ENCODE measurements at regions not wholly inside any gene's neighbourhood (a gene's known extent, or its start where the extent isn't known, plus 50 kb on each side); places are given as distances from the start of the nearest gene placed in this dataset.

- H3K27ac ChIP-seq: no peak overlapping the region
- TF ChIP-seq ZFX (IDR thresholded peaks at IDR 0.05; ENCODE audit: borderline replicate concordance): no peak
- TF ChIP-seq CTCF (IDR thresholded peaks at IDR 0.05): no peak
Measured at GRCh38 chr13:63370101-63370500, 1954.5 kb upstream of the PCDH20 start.

- H3K27ac ChIP-seq: no peak overlapping the region
- TF ChIP-seq ZFX (IDR thresholded peaks at IDR 0.05; ENCODE audit: borderline replicate concordance) (no peak), CTCF (IDR thresholded peaks at IDR 0.05) (no peak)
Measured at GRCh38 chr13:63367522-63368198, 1952.0 kb upstream of the PCDH20 start.

GRCh38 chr13:63364159-63364558, 1948.5 kb upstream of the PCDH20 start:
- TF ChIP-seq ZFX (IDR thresholded peaks at IDR 0.05; ENCODE audit: borderline replicate concordance) (no peak), CTCF (IDR thresholded peaks at IDR 0.05) (no peak)
- no peak overlapping the region for H3K27ac ChIP-seq

GRCh38 chr13:63351533-63351932, 1935.9 kb upstream of the PCDH20 start:
- no peak for TF ChIP-seq ZFX (IDR thresholded peaks at IDR 0.05; ENCODE audit: borderline replicate concordance)
- no peak for TF ChIP-seq CTCF (IDR thresholded peaks at IDR 0.05)
- H3K27ac ChIP-seq: no peak overlapping the region

- H3K27ac ChIP-seq: no peak overlapping the region
- TF ChIP-seq CTCF (IDR thresholded peaks at IDR 0.05): no peak
- TF ChIP-seq ZFX (IDR thresholded peaks at IDR 0.05; ENCODE audit: borderline replicate concordance): no peak
Measured at GRCh38 chr13:63351081-63351480, 1935.4 kb upstream of the PCDH20 start.

- H3K27ac ChIP-seq: peak overlapping the region; percentile 77
- TF ChIP-seq CTCF (IDR thresholded peaks at IDR 0.05) (no peak), ZFX (IDR thresholded peaks at IDR 0.05; ENCODE audit: borderline replicate concordance) (no peak)
Measured at GRCh38 chr13:63345835-63346234, 1930.2 kb upstream of the PCDH20 start.

- TF ChIP-seq CTCF (IDR thresholded peaks at IDR 0.05) (no peak), ZFX (IDR thresholded peaks at IDR 0.05; ENCODE audit: borderline replicate concordance) (no peak)
- 0 out of 2 replicates have a peak overlapping the region, but pooled peaks have one; percentile 77 for H3K27ac ChIP-seq
Measured at GRCh38 chr13:63344711-63345110, 1929.1 kb upstream of the PCDH20 start.

Data from 22Rv1 (cell line).